ENCODE measurements at regions not wholly inside any gene's neighbourhood (a gene's known extent, or its start where the extent isn't known, plus 50 kb on each side); places are given as distances from the start of the nearest gene placed in this dataset.

- DNase-seq, result no peak
These were observed 226.5 kb upstream of the GPR149 start for GRCh38 chr3:154656486-154656885.

- no peak for DNase-seq
These were observed 212.2 kb upstream of the GPR149 start for GRCh38 chr3:154642145-154642544.

- DNase-seq, result no peak
These were observed 195.8 kb upstream of the GPR149 start for GRCh38 chr3:154625756-154626155.

GRCh38 chr3:154619621-154620020 lies 189.6 kb upstream of the GPR149 start:
- DNase-seq, result peak in 1 of 2 experiments; percentile 10

- DNase-seq, result no peak
These were observed 186.3 kb upstream of the GPR149 start for GRCh38 chr3:154616298-154616697.

- DNase-seq, result peak in 1 of 2 experiments; percentile 18
These were observed 185.5 kb upstream of the GPR149 start for GRCh38 chr3:154615471-154615870.

- DNase-seq, result no peak
These were observed 184.6 kb upstream of the GPR149 start for GRCh38 chr3:154614601-154615000.

- no peak for DNase-seq
These were observed 184.1 kb upstream of the GPR149 start for GRCh38 chr3:154614078-154614477.

GRCh38 chr3:154602241-154602640 lies 172.3 kb upstream of the GPR149 start:
- DNase-seq, result no peak

- peak; percentile 77 to 91 for DNase-seq
These were observed 168.2 kb upstream of the GPR149 start for GRCh38 chr3:154598166-154598565.

GRCh38 chr3:154590675-154591384 lies 160.8 kb upstream of the GPR149 start:
- DNase-seq, result no peak

- no peak for DNase-seq
These were observed 158.8 kb upstream of the GPR149 start for GRCh38 chr3:154588831-154589230.

- DNase-seq, result no peak
These were observed 155.0 kb upstream of the GPR149 start for GRCh38 chr3:154584974-154585373.

GRCh38 chr3:154584041-154584440 lies 154.1 kb upstream of the GPR149 start:
- DNase-seq, result no peak

- no peak for DNase-seq
These were observed 153.2 kb upstream of the GPR149 start for GRCh38 chr3:154583086-154583634.

- no peak for DNase-seq
These were observed 152.5 kb upstream of the GPR149 start for GRCh38 chr3:154582501-154582900.

- peak in 1 of 2 experiments; percentile 38 for DNase-seq
These were observed 141.7 kb upstream of the GPR149 start for GRCh38 chr3:154571553-154572226.

- DNase-seq, result no peak
These were observed 138.1 kb upstream of the GPR149 start for GRCh38 chr3:154568064-154568463.

- DNase-seq, result peak in 1 of 2 experiments; percentile 39
These were observed 129.6 kb upstream of the GPR149 start for GRCh38 chr3:154559623-154560022.

- peak; percentile 29 to 61 for DNase-seq
These were observed 122.3 kb upstream of the GPR149 start for GRCh38 chr3:154552338-154552737.

GRCh38 chr3:154549391-154549790 lies 119.4 kb upstream of the GPR149 start:
- no peak for DNase-seq

- DNase-seq, result no peak
These were observed 118.4 kb upstream of the GPR149 start for GRCh38 chr3:154548341-154548740.

- no peak for DNase-seq
These were observed 112.8 kb upstream of the GPR149 start for GRCh38 chr3:154542837-154543236.

- DNase-seq, result no peak
These were observed 111.1 kb upstream of the GPR149 start for GRCh38 chr3:154540950-154541604.
